Glutamatergic neuron (in vitro differentiated cells): ENCODE measurements at regions not wholly inside any gene's neighbourhood (a gene's known extent, or its start where the extent isn't known, plus 50 kb on each side); places are given as distances from the start of the nearest gene placed in this dataset.

Experiments used
- DNase-seq: peaks from one replicate; pipeline ENCODE4 v3.0.0; 2022
- H3K27ac Mint-ChIP-seq: one replicate; pipeline ENCODE4 v1.8.0; 2020; ENCODE audit warnings: mild to moderate bottlenecking, mixed read lengths, inconsistent platforms; ENCODE audit not compliant: unreplicated experiment
- H3K27me3 Mint-ChIP-seq: one replicate; pipeline ENCODE4 v1.8.0; 2020; ENCODE audit warnings: mild to moderate bottlenecking, moderate library complexity, mixed read lengths, inconsistent platforms; ENCODE audit not compliant: unreplicated experiment
- H3K36me3 Mint-ChIP-seq: one replicate; pipeline ENCODE4 v1.8.0; 2020; ENCODE audit warnings: mild to moderate bottlenecking, mixed read lengths, inconsistent platforms; ENCODE audit not compliant: unreplicated experiment
- H3K4me1 Mint-ChIP-seq: one replicate; pipeline ENCODE4 v1.8.0; 2020; ENCODE audit warnings: mild to moderate bottlenecking, low read depth, mixed read lengths, inconsistent platforms; ENCODE audit not compliant: unreplicated experiment
- H3K4me3 Mint-ChIP-seq: one replicate; pipeline ENCODE4 v1.8.0; 2020; ENCODE audit warnings: mild to moderate bottlenecking, mixed read lengths, inconsistent platforms; ENCODE audit not compliant: unreplicated experiment
- H3K9me3 Mint-ChIP-seq: one replicate; pipeline ENCODE4 v1.8.0; 2020; ENCODE audit warnings: mild to moderate bottlenecking, moderate library complexity, mixed read lengths, inconsistent platforms; ENCODE audit not compliant: unreplicated experiment
- CTCF ChIP-seq: fragments of 200-600 bp; sonication (generic); IDR thresholded peaks from one replicate; pipeline ENCODE4 v1.5.0; 2021; ENCODE audit not compliant: partially characterized antibody, unreplicated experiment

GRCh38 chr11:34816698-34817213, 99.4 kb downstream of the APIP start:
- H3K4me1 Mint-ChIP-seq: no peaks in the 10 kb centered on the region
- H3K4me3 Mint-ChIP-seq: no peak overlapping the region
- H3K27me3 Mint-ChIP-seq: peaks cover 3% of the 10 kb centered on the region
- no peak for TF ChIP-seq CTCF
- H3K9me3 Mint-ChIP-seq: peaks cover 9% of the 10 kb centered on the region
- H3K36me3 Mint-ChIP-seq: peaks cover 30% of the 10 kb centered on the region
- H3K27ac Mint-ChIP-seq: no peak overlapping the region
- DNase-seq: no peak

- Mint-ChIP-seq H3K36me3 (peaks cover 20% of the 10 kb centered on the region), H3K4me3 (no peak overlapping the region), H3K9me3 (peaks cover 6% of the 10 kb centered on the region), H3K27ac (no peak overlapping the region), H3K4me1 (no peaks in the 10 kb centered on the region), H3K27me3 (no peaks in the 10 kb centered on the region)
- DNase-seq: no peak
- no peak for TF ChIP-seq CTCF
Observed at GRCh38 chr11:34812905-34813576, 103.1 kb downstream of the APIP start.

GRCh38 chr11:34811858-34812257, 104.3 kb downstream of the APIP start:
- H3K9me3 Mint-ChIP-seq: peaks cover 2% of the 10 kb centered on the region
- no peaks in the 10 kb centered on the region for H3K27me3 Mint-ChIP-seq
- no peak for DNase-seq
- no peak overlapping the region for H3K27ac Mint-ChIP-seq
- no peak overlapping the region for H3K4me3 Mint-ChIP-seq
- TF ChIP-seq CTCF: no peak
- H3K4me1 Mint-ChIP-seq: no peaks in the 10 kb centered on the region
- peaks cover 11% of the 10 kb centered on the region for H3K36me3 Mint-ChIP-seq

GRCh38 chr11:34810107-34810562, 106.0 kb downstream of the APIP start:
- H3K4me1 Mint-ChIP-seq: no peaks in the 10 kb centered on the region
- H3K27ac Mint-ChIP-seq: no peak overlapping the region
- H3K36me3 Mint-ChIP-seq: peaks cover 11% of the 10 kb centered on the region
- H3K4me3 Mint-ChIP-seq: no peak overlapping the region
- TF ChIP-seq CTCF: no peak
- no peaks in the 10 kb centered on the region for H3K9me3 Mint-ChIP-seq
- no peak for DNase-seq
- no peaks in the 10 kb centered on the region for H3K27me3 Mint-ChIP-seq
